ENCODE measurements at regions not wholly inside any gene's neighbourhood (a gene's known extent, or its start where the extent isn't known, plus 50 kb on each side); places are given as distances from the start of the nearest gene placed in this dataset.

DNA sequence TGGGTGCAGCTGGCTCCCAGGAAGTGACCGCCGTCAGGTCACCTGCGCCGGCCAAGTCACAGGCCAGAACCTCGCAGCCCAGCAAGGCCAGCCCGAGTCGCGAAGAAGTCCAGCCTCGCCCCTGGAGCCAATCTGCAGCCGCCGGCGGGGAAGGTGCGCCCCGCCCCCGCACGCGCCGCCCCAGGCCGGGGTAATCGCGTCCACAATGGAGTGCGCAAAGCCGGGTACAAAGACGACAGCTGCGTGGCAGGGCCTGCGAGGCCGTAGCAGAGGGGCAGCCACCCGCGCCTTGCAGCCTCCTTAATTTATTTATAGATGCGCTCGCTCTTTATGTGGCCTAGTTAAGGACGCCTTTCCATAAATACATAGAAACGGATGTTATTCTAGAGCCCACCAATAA, 139.4 kb upstream of the CPEB2 start:
- Histone ChIP-seq H3K36me3 (no peaks in the 10 kb centered on the region), H3K27ac (peak overlapping the region in 1 of 2 donors; percentile 50), H3K27me3 (no peaks in the 10 kb centered on the region), H3K9me3 (no peaks in the 10 kb centered on the region), H3K4me3 (peak overlapping the region; percentile 36 to 39), H3K4me1 (peaks cover 0 to 26% (median 13%) of the 10 kb centered on the region in 4 donors)
- DNase-seq, result peak in 1 of 2 donors; percentile 69
- TF ChIP-seq, protein P1, sequence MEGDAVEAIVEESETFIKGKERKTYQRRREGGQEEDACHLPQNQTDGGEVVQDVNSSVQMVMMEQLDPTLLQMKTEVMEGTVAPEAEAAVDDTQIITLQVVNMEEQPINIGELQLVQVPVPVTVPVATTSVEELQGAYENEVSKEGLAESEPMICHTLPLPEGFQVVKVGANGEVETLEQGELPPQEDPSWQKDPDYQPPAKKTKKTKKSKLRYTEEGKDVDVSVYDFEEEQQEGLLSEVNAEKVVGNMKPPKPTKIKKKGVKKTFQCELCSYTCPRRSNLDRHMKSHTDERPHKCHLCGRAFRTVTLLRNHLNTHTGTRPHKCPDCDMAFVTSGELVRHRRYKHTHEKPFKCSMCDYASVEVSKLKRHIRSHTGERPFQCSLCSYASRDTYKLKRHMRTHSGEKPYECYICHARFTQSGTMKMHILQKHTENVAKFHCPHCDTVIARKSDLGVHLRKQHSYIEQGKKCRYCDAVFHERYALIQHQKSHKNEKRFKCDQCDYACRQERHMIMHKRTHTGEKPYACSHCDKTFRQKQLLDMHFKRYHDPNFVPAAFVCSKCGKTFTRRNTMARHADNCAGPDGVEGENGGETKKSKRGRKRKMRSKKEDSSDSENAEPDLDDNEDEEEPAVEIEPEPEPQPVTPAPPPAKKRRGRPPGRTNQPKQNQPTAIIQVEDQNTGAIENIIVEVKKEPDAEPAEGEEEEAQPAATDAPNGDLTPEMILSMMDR (IDR thresholded peaks at IDR 0.05), result no peak
- intact Hi-C loops (cut with DNase I; ENCODE audit: low total_unique reads), result no loop called here

DNA sequence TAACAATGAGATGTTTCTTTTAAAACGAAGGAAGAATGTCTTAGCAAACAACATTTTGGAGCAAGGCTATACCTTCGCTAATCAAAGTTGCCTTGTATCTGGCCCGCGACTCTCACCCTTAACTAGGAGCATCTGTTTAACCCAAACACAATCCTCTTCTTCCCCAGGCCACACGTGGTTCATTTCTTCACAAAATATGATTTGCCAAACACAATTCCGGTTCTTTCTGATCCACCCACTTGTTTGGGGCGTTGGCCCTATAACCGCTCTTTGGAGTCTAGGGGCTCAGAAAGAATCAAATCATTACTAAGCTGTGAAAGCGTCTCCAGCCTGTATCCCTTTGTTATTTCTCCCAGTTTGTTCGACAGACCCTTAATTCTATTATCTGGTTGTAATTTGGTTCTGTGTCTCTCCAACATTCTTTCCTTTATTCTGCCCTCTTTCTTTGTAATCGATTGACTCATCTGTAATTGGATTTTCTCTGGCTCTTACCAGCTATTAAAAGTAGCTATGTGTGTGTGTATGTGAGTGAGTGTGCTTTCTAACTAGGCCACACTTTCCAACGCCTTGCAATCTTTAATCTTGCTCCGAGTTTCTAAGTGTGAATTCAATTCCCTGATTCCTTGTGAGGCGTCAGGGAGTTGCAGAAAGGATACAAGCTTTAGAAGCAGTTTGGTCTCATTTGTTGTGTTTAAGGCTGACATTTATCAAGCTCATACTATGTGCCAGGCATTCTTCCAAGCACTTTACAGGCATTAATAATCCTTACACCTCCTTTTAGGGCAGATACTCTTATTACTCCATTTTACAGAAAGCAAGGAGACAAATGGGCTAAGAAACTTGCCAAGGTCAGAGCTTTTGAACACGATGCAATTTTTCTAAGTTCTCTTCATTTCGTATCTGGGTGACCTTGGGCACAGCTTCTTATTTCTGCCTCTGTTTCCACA, 138.6 kb upstream of the CPEB2 start:
- no peak for DNase-seq
- intact Hi-C loops (cut with DNase I; ENCODE audit: low total_unique reads), result no loop called here
- H3K4me3 ChIP-seq, result no peak overlapping the region
- TF ChIP-seq, protein P1 (IDR thresholded peaks at IDR 0.05), result no peak
- H3K36me3 ChIP-seq, result no peaks in the 10 kb centered on the region
- peak overlapping the region in 1 of 2 donors; percentile 50 for H3K27ac ChIP-seq
- peaks cover 0 to 27% (median 13%) of the 10 kb centered on the region in 4 donors for H3K4me1 ChIP-seq
- H3K9me3 ChIP-seq, result no peaks in the 10 kb centered on the region
- H3K27me3 ChIP-seq, result no peaks in the 10 kb centered on the region

DNA sequence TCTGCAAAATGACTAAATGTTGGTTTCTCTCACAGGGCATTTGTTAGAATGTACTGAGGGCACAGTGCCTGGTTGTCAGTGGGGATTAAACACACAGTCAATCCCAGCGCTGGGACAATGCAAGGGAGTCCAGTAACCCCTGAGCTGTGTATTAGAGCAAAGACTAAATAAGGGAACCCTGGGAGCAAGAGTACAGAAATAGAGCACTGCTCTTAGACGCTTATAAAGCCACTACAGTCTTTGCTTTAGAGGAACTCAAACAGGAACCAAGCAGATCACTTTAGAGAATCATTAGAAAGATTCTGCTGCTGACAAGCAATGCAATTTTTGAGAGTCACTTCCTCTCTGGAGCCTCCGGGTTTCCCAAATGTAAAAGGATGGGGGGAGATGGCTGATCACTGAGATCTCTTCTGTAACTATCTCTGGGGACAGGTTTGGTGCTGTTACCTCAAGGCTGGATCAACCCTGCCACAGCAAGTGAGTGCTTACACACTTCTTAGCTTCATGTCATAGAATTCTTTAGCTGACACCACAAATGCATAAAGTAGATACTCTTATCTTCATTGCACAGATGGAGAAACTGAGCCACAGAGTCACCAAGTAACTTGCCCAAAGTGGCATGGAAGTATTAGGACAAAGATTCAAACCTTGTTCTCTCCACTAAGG, 137.8 kb upstream of the CPEB2 start:
- Histone ChIP-seq H3K4me3 (no peak overlapping the region), H3K4me1 (peaks cover 0 to 32% (median 15%) of the 10 kb centered on the region in 4 donors), H3K27me3 (no peaks in the 10 kb centered on the region), H3K27ac (peak overlapping the region in 1 of 2 donors; percentile 37), H3K9me3 (no peaks in the 10 kb centered on the region), H3K36me3 (no peaks in the 10 kb centered on the region)
- no peak for DNase-seq
- intact Hi-C loops (cut with DNase I; ENCODE audit: low total_unique reads), result no loop called here
- TF ChIP-seq, protein P1 (IDR thresholded peaks at IDR 0.05), result no peak

DNA sequence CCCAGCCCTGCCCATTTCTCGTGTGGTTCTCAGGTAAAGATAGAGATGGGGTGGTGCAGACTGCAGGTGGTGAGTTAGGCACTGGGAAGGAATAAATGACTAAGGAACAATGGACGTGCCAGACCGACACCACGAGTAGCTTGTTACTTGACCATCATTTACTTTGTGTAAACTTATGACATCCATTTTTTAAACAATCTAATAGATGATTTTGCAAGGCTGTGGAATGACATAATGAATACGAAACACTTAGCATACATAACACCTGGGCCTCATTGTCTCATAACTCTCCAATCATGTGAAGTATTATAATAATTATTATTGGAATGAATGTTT, 137.3 kb upstream of the CPEB2 start:
- no peak for DNase-seq
- no peaks in the 10 kb centered on the region for H3K9me3 ChIP-seq
- H3K4me1 ChIP-seq, result peaks cover 0 to 32% (median 15%) of the 10 kb centered on the region in 4 donors
- peak overlapping the region in 1 of 2 donors; percentile 37 for H3K27ac ChIP-seq
- no peak overlapping the region for H3K4me3 ChIP-seq
- TF ChIP-seq, protein P1 (IDR thresholded peaks at IDR 0.05), result no peak
- intact Hi-C loops (cut with DNase I; ENCODE audit: low total_unique reads), result no loop called here
- H3K27me3 ChIP-seq, result no peaks in the 10 kb centered on the region
- no peaks in the 10 kb centered on the region for H3K36me3 ChIP-seq

- no peak overlapping the region for H3K4me3 ChIP-seq
- no peak overlapping the region for H3K27ac ChIP-seq
- H3K4me1 ChIP-seq, result peaks cover 0 to 32% (median 15%) of the 10 kb centered on the region in 4 donors
- intact Hi-C loops (cut with DNase I; ENCODE audit: low total_unique reads), result no loop called here
- H3K27me3 ChIP-seq, result no peaks in the 10 kb centered on the region
- no peaks in the 10 kb centered on the region for H3K36me3 ChIP-seq
- no peak for DNase-seq
- H3K9me3 ChIP-seq, result no peaks in the 10 kb centered on the region
- TF ChIP-seq, protein P1 (IDR thresholded peaks at IDR 0.05), result no peak
Observed at GRCh38 chr4:14865804-14866203, 136.5 kb upstream of the CPEB2 start.

All from tibial artery (tissue), 4 donors.